ENCODE measurements at regions not wholly inside any gene's neighbourhood (a gene's known extent, or its start where the extent isn't known, plus 50 kb on each side); places are given as distances from the start of the nearest gene placed in this dataset.
"Not testable (repeated sequence)": the region's sequence is repeated elsewhere in the genome, so short reads cannot be mapped to it uniquely, and the experiment has no call there.

- not testable (repeated sequence) for H3K4me1 ChIP-seq (ENCODE audit: insufficient read depth, insufficient read length); H3K4me3 ChIP-seq (ENCODE audit: insufficient read length, low read depth); H3K36me3 ChIP-seq (ENCODE audit: insufficient read depth, insufficient read length, low read length); H3K9me3 ChIP-seq (ENCODE audit: insufficient read depth, low read length); H3K9ac ChIP-seq (ENCODE audit: insufficient read length, low read depth); H3K27me3 ChIP-seq (ENCODE audit: insufficient read depth, insufficient read length); DNase-seq (ENCODE audit: low read depth, low spot score)
Measured at GRCh38 chr2:88802026-88802425, 110.6 kb downstream of the RPIA start.

- Histone ChIP-seq H3K4me3 (ENCODE audit: insufficient read length, low read depth) (no peak overlapping the region), H3K9ac (ENCODE audit: insufficient read length, low read depth) (no peak overlapping the region), H3K9me3 (ENCODE audit: insufficient read depth, low read length) (no peaks in the 10 kb centered on the region), H3K36me3 (ENCODE audit: insufficient read depth, insufficient read length, low read length) (no peaks in the 10 kb centered on the region), H3K4me1 (ENCODE audit: insufficient read depth, insufficient read length) (no peaks in the 10 kb centered on the region), H3K27me3 (ENCODE audit: insufficient read depth, insufficient read length) (no peaks in the 10 kb centered on the region)
- TF ChIP-seq YY1 (IDR thresholded peaks at IDR 0.05; ENCODE audit: insufficient read depth, insufficient read length) (no peak), ZNF274 (IDR thresholded peaks at IDR 0.05; ENCODE audit: low read depth, low read length) (no peak), SUZ12 (IDR thresholded peaks at IDR 0.05; ENCODE audit: extremely low read depth, insufficient read depth, insufficient read length) (no peak)
- no peak for DNase-seq (ENCODE audit: low read depth, low spot score)
Measured at GRCh38 chr2:88807237-88807962, 115.9 kb downstream of the RPIA start.

GRCh38 chr2:88808083-88808482 lies 116.6 kb downstream of the RPIA start:
- H3K9me3 ChIP-seq (ENCODE audit: insufficient read depth, low read length) = no peaks in the 10 kb centered on the region; the same call in 1 of the 2 replicates
- TF ChIP-seq SUZ12 (IDR thresholded peaks at IDR 0.05; ENCODE audit: extremely low read depth, insufficient read depth, insufficient read length) (no peak), ZNF274 (IDR thresholded peaks at IDR 0.05; ENCODE audit: low read depth, low read length) (no peak), YY1 (IDR thresholded peaks at IDR 0.05; ENCODE audit: insufficient read depth, insufficient read length) (no peak)
- no peaks in the 10 kb centered on the region for H3K27me3 ChIP-seq (ENCODE audit: insufficient read depth, insufficient read length)
- no peaks in the 10 kb centered on the region for H3K4me1 ChIP-seq (ENCODE audit: insufficient read depth, insufficient read length)
- DNase-seq (ENCODE audit: low read depth, low spot score) = no peak
- no peak overlapping the region for H3K4me3 ChIP-seq (ENCODE audit: insufficient read length, low read depth)
- no peaks in the 10 kb centered on the region for H3K36me3 ChIP-seq (ENCODE audit: insufficient read depth, insufficient read length, low read length)
- H3K9ac ChIP-seq (ENCODE audit: insufficient read length, low read depth) = no peak overlapping the region

- Histone ChIP-seq H3K4me1 (ENCODE audit: insufficient read depth, insufficient read length) (no peaks in the 10 kb centered on the region), H3K9ac (ENCODE audit: insufficient read length, low read depth) (no peak overlapping the region), H3K9me3 (ENCODE audit: insufficient read depth, low read length) (no peaks in the 10 kb centered on the region; the same call in 1 of the 2 replicates), H3K4me3 (ENCODE audit: insufficient read length, low read depth) (no peak overlapping the region), H3K27me3 (ENCODE audit: insufficient read depth, insufficient read length) (no peaks in the 10 kb centered on the region), H3K36me3 (ENCODE audit: insufficient read depth, insufficient read length, low read length) (no peaks in the 10 kb centered on the region)
- no peak for TF ChIP-seq YY1 (IDR thresholded peaks at IDR 0.05; ENCODE audit: insufficient read depth, insufficient read length)
- no peak for TF ChIP-seq ZNF274 (IDR thresholded peaks at IDR 0.05; ENCODE audit: low read depth, low read length)
- TF ChIP-seq SUZ12 (IDR thresholded peaks at IDR 0.05; ENCODE audit: extremely low read depth, insufficient read depth, insufficient read length) = no peak
- no peak for DNase-seq (ENCODE audit: low read depth, low spot score)
Measured at GRCh38 chr2:88808652-88809051, 117.2 kb downstream of the RPIA start.

GRCh38 chr2:88809216-88809615 lies 117.7 kb downstream of the RPIA start:
- Histone ChIP-seq H3K4me3 (ENCODE audit: insufficient read length, low read depth) (no peak overlapping the region), H3K27me3 (ENCODE audit: insufficient read depth, insufficient read length) (no peaks in the 10 kb centered on the region), H3K9ac (ENCODE audit: insufficient read length, low read depth) (no peak overlapping the region), H3K36me3 (ENCODE audit: insufficient read depth, insufficient read length, low read length) (no peaks in the 10 kb centered on the region), H3K4me1 (ENCODE audit: insufficient read depth, insufficient read length) (no peaks in the 10 kb centered on the region), H3K9me3 (ENCODE audit: insufficient read depth, low read length) (no peaks in the 10 kb centered on the region; the same call in 1 of the 2 replicates)
- DNase-seq (ENCODE audit: low read depth, low spot score) = no peak
- TF ChIP-seq ZNF274 (IDR thresholded peaks at IDR 0.05; ENCODE audit: low read depth, low read length) (no peak), SUZ12 (IDR thresholded peaks at IDR 0.05; ENCODE audit: extremely low read depth, insufficient read depth, insufficient read length) (no peak), YY1 (IDR thresholded peaks at IDR 0.05; ENCODE audit: insufficient read depth, insufficient read length) (no peak)

DNA sequence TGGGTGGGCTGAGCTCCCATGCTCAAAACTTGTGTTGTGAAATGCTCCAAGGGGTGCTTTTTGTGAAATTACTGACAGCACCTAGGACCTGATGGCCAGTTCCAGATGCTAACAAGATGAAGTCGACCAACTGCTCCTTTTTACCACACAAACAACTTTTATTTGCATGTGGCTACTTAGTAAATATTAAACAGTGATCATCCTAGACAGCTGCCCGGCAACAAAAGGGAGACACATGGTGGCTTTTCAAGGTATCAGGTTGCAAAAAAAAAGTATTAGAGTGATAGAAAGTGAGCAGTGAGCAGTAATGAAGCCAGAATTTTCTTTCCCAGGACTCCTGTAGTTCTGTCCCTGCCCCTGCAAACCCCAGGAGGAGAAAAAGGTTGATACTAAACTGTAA lies 118.5 kb downstream of the RPIA start:
- TF ChIP-seq SUZ12 (IDR thresholded peaks at IDR 0.05; ENCODE audit: extremely low read depth, insufficient read depth, insufficient read length) (no peak), ZNF274 (IDR thresholded peaks at IDR 0.05; ENCODE audit: low read depth, low read length) (no peak), YY1 (IDR thresholded peaks at IDR 0.05; ENCODE audit: insufficient read depth, insufficient read length) (no peak)
- Histone ChIP-seq H3K36me3 (ENCODE audit: insufficient read depth, insufficient read length, low read length) (no peaks in the 10 kb centered on the region), H3K9me3 (ENCODE audit: insufficient read depth, low read length) (peaks cover 4% of the 10 kb centered on the region; the same call in 1 of the 2 replicates)

GRCh38 chr2:88810488-88810887 lies 119.0 kb downstream of the RPIA start:
- H3K27me3 ChIP-seq (ENCODE audit: insufficient read depth, insufficient read length) = no peaks in the 10 kb centered on the region
- H3K36me3 ChIP-seq (ENCODE audit: insufficient read depth, insufficient read length, low read length) = no peaks in the 10 kb centered on the region
- TF ChIP-seq ZNF274 (IDR thresholded peaks at IDR 0.05; ENCODE audit: low read depth, low read length) (no peak), YY1 (IDR thresholded peaks at IDR 0.05; ENCODE audit: insufficient read depth, insufficient read length) (no peak), SUZ12 (IDR thresholded peaks at IDR 0.05; ENCODE audit: extremely low read depth, insufficient read depth, insufficient read length) (no peak)
- DNase-seq (ENCODE audit: low read depth, low spot score) = no peak
- H3K9ac ChIP-seq (ENCODE audit: insufficient read length, low read depth) = no peak overlapping the region
- no peaks in the 10 kb centered on the region for H3K4me1 ChIP-seq (ENCODE audit: insufficient read depth, insufficient read length)
- H3K4me3 ChIP-seq (ENCODE audit: insufficient read length, low read depth) = no peak overlapping the region
- H3K9me3 ChIP-seq (ENCODE audit: insufficient read depth, low read length) = peaks cover 9% of the 10 kb centered on the region; the same call in 1 of the 2 replicates

More for the DNA sequence above, 118.5 kb downstream of the RPIA start:
- no peak for DNase-seq (ENCODE audit: low read depth, low spot score)
- no peaks in the 10 kb centered on the region for H3K4me1 ChIP-seq (ENCODE audit: insufficient read depth, insufficient read length)
- H3K4me3 ChIP-seq (ENCODE audit: insufficient read length, low read depth) = no peak overlapping the region
- H3K9ac ChIP-seq (ENCODE audit: insufficient read length, low read depth) = no peak overlapping the region
- no peaks in the 10 kb centered on the region for H3K27me3 ChIP-seq (ENCODE audit: insufficient read depth, insufficient read length)

Measured in NT2/D1 (cell line).